NCI-H1694 treated with DMSO at 0.1 percent for 48 hours (cell line): ENCODE measurements at regions not wholly inside any gene's neighbourhood (a gene's known extent, or its start where the extent isn't known, plus 50 kb on each side); places are given as distances from the start of the nearest gene placed in this dataset.
A peak's percentile ranks its signal among the peaks of the same experiment; 100 is the strongest.
"Not testable (repeated sequence)": the region's sequence is repeated elsewhere in the genome, so short reads cannot be mapped to it uniquely, and the experiment has no call there.

Experiments
- DNase-seq: peaks from one replicate; lab custom pipeline; 2025; lab: John Stamatoyannopoulos, UW

- DNase-seq, result peak; percentile 71
Observed at GRCh38 chrX:44674906-44675305, 132.2 kb upstream of the FUNDC1 start.

- no peak for DNase-seq
Observed at GRCh38 chrX:44669626-44670025, 127.0 kb upstream of the FUNDC1 start.

GRCh38 chrX:44667771-44668170 is 125.1 kb upstream of the FUNDC1 start:
- DNase-seq, result peak; percentile 32

GRCh38 chrX:44657718-44658246 is 115.1 kb upstream of the FUNDC1 start:
- not testable (repeated sequence) for DNase-seq

GRCh38 chrX:44651358-44651757 is 108.7 kb upstream of the FUNDC1 start:
- DNase-seq, result no peak

- DNase-seq, result no peak
Observed at GRCh38 chrX:44643723-44644122, 101.1 kb upstream of the FUNDC1 start.

- DNase-seq, result no peak
Observed at GRCh38 chrX:44637282-44637681, 94.6 kb upstream of the FUNDC1 start.

- no peak for DNase-seq
Observed at GRCh38 chrX:44621078-44621477, 78.4 kb upstream of the FUNDC1 start.

GRCh38 chrX:44619039-44619438 is 76.4 kb upstream of the FUNDC1 start:
- no peak for DNase-seq

- DNase-seq, result no peak
Observed at GRCh38 chrX:44596277-44596676, 53.6 kb upstream of the FUNDC1 start.
